ENCODE measurements at regions not wholly inside any gene's neighbourhood (a gene's known extent, or its start where the extent isn't known, plus 50 kb on each side); places are given as distances from the start of the nearest gene placed in this dataset.
"Not testable (repeated sequence)": the region's sequence is repeated elsewhere in the genome, so short reads cannot be mapped to it uniquely, and the experiment has no call there.

GRCh38 chr2:187056416-187057334 lies 207.7 kb upstream of the ZSWIM2 start:
- DNase-seq: no peak

GRCh38 chr2:187055463-187055862 lies 206.5 kb upstream of the ZSWIM2 start:
- DNase-seq: peak; percentile 44

- DNase-seq: no peak
Measured at GRCh38 chr2:187054501-187055319, 205.7 kb upstream of the ZSWIM2 start.

DNA sequence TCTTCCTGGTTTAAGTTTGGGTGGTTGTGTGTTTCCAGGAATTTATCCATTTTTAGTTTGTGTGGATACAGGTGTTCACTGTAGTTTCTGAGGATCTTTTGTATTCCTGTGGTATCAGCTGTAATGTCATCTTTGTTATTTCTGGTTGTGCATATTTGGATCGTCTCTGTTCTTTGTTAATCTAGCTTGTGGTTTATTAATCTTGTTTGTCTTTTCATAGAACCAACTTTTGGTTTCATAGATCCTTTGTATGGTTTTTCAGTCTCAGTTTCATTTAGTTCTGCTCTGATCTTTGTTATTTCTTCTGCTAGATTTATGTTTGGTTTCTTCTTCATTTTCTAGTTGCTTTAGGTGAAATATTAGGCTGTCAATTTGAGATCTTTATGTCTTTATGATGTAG lies 202.4 kb upstream of the ZSWIM2 start:
- no peak for DNase-seq

GRCh38 chr2:187050409-187050998 lies 201.5 kb upstream of the ZSWIM2 start:
- peak; percentile 14 for DNase-seq

GRCh38 chr2:187037310-187037709 lies 188.3 kb upstream of the ZSWIM2 start:
- DNase-seq: no peak

DNA sequence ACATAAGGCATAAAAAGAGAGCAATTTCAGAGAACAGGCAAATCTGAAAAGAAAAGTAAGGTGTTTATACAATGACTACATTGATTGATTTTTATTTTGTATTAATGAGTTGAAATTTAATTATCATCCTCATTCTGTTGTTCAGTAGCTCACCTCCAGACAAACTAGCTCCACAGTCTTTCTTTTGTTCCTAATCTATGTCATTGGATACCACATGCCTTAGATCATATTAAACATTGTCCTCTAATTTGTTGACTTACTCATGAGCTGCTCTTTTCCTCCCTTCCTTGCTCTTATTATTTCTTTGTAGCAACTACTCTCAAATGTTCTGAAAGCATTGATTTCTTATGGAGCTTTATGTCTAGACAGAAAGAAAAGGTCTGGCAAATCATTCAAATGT lies 185.5 kb upstream of the ZSWIM2 start:
- DNase-seq: no peak

DNA sequence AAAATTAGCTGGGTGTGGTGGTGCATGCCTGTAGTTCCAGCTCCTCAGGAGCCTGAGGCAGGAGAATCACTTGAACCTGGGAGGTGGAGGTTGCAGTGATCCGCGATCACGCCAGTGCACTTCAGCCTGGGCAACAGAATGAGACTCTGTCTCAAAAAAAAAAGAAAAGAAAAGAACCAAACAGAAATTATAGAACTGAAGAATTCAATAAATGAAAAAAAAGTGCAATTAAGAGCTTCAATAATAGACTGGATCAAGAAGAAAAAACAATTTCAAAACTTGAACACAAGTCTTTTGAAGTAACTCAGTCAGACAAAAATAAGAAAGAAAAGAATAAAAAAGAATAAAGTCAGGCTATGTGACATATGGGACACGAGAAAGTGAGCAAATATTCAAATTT lies 175.8 kb upstream of the ZSWIM2 start:
- no peak for DNase-seq

DNA sequence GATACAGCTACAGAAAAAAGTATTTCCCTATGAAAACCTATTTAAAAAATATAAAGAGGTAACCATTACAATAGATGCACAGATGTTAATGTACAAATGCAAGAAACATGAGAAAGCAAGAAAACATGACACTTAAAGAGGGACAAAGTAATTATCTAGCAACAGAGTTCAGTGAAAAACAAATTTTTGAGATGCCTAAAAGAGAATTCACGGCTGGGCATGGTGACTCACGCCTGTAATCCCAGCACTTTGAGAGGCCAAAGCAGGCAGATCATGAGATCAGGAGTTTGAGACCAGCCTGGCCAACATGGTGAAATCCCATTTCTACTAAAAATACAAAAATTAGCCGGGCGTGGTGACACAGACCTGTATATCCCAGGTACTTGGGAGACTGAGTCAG lies 175.0 kb upstream of the ZSWIM2 start:
- not testable (repeated sequence) for DNase-seq

DNA sequence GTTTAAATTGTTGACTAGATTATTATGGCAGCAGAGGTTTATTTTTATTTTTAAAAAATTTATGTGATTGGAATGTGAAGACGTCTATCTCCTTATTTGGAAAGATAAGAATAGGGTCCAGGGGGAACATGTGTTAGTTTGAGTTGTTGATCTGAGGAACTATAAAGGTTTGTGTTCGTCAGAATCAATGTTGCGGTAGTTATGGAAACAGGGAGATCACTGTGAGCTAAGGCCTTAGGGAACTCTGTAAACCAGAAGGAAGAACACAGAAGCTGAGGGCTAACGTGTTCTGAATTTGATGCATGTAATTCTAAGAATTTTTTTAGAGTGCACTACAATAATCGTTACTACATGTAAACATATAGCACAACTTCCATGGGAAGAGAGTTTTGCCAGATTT lies 168.5 kb upstream of the ZSWIM2 start:
- DNase-seq: no peak

DNA sequence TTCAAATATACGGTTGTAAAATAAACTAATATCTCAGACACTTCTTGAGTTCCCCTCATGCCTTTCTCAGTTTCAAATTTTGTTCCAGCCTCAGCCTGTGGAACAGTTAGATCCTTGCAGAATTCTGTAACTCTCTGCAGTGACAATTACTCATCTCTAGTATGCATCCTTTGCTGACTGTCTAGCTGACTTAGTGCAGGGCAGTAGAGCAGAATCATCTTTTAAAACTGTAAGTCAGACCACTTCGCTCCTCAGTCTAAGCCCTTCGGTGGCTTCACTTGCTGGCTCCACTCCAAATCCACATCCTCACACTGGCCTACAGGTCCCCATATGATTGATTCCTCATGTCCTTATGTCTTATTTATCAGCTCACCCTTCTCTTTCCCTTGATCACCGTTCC lies 164.1 kb upstream of the ZSWIM2 start:
- no peak for DNase-seq

DNA sequence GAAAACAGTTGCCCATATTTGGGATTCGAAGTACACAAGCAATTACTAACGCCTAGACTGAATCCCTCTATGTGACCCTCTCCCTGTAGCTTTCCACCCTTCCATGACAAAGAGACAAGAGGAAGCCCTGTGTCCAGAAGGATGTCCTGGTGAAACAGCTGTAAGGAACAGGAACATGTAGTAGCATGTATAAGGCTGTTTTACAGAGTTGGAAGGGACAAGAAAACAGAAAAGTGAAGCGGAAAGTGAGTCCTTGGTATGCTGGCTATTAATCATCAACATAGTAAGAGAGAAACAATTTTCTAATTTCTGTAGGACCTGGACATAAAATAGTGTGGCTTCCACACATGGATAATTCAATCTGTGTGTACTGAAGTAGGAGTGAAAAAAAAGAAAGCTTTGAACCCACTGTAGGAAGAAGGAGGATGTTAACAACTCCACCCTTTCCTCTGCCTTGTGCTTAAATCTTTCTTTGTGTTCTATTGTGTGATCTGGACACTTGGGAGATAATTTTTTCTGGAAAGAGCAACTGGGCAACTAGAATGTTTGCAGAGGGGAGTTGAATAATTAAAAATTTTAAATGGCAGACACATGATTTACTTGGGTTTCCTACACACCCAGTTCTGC lies 162.3 kb upstream of the ZSWIM2 start:
- DNase-seq: no peak

GRCh38 chr2:187009483-187010239 lies 160.7 kb upstream of the ZSWIM2 start:
- no peak for DNase-seq

DNA sequence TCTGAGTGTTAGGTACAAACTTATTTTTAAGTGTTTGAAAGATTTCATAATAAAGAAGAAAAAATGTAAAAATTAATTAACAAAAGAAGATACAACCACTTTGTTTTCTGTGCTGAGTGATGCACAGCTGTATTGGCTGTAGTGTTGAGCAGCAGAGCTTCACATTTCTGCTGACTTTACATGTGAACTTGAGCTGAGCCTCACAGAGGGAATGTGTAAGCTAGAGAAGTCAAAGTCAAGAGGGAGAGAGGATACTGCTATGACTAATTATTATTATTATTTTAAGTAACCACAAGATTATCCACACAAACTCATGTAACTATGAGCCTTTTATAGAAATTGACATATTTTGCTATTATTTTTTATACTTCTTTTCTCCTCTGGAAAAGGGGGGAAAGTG lies 159.1 kb upstream of the ZSWIM2 start:
- no peak for DNase-seq

- DNase-seq: no peak
Measured at GRCh38 chr2:187003611-187004010, 154.6 kb upstream of the ZSWIM2 start.

DNA sequence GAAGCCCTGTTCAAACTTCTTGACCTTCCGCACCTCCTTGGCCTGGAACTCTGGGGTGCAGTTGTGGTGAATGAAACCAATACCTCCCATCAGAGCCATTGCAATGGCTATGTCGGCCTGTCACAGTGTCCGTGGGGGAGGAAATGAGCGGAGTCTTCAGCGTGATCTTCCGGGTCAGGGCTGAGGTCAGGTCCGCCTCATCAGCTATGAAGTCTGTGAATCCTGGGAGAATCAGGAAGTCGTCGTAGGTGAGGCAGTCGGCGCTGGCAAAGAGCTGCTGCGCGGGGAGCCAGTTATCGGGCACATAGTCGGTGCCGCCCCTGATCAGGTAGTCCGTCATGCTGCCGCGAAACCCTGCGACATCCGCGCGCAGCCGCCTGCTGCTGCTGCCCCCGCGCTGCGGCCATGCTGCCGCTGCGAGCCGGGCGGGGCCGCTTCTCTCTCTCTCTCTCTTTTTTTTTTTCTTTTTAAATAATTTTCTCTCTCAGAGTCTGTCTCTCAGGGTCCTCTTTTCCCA lies 154.1 kb upstream of the ZSWIM2 start:
- no peak for DNase-seq

- no peak for DNase-seq
Measured at GRCh38 chr2:187002242-187002641, 153.3 kb upstream of the ZSWIM2 start.

DNA sequence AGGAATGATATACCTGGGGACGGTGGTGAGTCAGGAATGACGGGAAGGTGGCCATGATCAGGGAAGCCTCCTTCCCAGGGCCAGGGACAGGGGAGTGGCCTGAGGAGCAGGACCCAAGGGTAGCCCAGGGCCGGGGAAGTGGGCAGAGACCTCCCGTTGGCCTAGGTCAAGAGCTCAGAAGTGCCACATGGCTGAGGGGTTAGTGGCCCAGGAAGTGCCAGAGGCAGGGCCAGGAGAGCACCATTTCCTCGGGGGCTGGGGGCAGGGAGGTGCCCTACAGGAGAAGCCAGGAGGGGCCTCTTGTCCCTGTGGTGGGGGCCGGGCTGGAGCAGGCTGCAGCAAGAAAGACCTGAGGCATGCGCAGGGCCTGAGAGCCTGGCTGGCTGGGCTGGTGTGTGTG lies 152.3 kb upstream of the ZSWIM2 start:
- DNase-seq: no peak

DNA sequence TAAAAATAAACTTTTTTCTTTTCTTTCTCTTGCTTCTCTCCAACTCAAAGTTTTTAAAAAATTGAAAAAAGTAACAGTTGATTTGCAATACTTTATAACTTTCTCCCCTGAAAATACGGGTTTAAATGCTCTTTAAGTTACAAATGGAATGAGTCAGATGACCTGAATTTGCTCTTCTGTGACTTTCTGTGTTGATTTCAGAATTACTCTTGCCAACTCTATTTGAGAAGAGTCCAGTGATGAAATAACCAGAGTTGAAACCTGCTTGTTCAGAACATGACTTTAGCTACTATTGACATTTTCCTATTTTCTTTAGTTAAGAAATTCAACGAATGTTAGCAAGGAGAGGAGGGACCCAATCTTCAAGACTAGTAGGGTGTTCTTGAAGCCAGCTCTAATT lies 146.1 kb upstream of the ZSWIM2 start:
- no peak for DNase-seq

DNA sequence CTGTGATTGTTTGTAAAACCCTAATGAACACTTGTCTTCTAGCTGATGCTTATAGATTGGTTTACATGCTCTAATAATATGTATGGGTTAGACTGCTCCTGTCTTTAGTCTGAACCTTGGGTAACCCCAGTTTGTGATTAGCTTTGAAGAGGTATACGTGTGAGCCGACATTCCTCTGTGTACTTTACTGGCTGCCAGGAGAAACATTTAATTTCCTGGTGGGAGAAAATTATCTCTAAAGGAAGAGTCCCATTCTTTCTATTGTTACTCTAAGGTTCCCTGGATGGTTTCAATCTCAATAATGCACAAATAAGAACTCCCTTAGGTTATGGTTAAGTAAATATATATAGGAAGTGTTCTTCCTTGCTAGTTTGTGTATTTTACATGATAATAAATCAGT lies 143.6 kb upstream of the ZSWIM2 start:
- DNase-seq: no peak

- no peak for DNase-seq
Measured at GRCh38 chr2:186991766-186992417, 142.9 kb upstream of the ZSWIM2 start.

DNA sequence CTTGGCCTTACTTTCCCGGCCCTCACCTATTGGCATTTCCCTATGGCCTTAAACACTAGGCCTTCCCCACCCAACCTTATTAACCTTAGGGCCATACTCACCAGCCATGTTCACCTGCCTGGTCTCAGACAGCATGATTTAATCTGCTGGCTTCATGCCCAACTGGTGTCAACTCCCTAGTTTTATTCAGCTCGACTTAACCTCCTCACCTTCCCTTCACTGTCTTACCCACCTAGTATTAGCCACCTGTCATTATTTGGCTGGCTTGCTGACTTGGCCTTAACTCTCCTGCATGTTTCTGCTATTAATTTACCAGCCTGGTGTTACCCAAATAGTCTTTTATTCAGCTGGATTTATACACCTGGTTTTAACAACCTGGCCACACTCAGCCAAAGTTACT lies 136.0 kb upstream of the ZSWIM2 start:
- DNase-seq: no peak

All from MV-4-11 (cell line).